ENCODE measurements at regions not wholly inside any gene's neighbourhood (a gene's known extent, or its start where the extent isn't known, plus 50 kb on each side); places are given as distances from the start of the nearest gene placed in this dataset.

DNA sequence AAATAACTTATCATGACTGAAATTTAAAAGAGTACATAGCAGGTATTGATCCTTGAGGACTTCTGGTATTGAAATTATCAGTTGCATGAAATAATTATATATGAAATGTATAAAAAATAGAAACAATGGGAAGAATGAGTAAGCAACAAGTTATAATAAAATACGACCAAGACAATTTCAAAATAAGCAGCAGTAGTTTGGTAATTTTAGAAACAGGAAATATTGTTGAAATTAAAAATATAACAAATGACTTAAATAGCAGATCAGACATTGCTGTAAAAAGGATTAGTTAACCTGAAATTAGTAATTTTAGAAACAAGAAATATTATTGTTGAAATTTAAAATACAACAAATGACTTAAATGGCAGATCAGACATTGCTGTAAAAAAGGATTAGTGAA lies 152.3 kb downstream of the BTC start:
- DNase-seq (ENCODE audit: low read depth, low spot score): no peak

DNA sequence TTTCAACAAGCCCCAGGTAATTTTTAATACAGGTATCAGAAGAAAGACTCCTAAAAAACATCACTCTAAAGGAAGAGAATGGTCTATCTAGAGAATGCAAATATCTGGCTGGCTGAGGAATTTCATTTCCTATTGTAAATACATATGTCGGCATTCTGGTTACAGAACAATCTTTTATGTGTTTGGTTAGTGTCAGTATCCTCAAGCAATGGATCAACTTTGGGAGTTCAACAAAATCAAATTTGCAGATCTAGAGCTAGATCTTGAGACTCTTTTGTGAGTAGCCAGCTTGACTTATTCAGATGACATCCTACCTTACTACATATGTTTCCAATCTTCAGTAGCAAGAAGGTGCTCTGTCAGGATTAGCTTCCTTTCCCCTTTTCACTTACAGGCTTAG lies 145.1 kb downstream of the BTC start:
- DNase-seq (ENCODE audit: low read depth, low spot score): no peak

DNA sequence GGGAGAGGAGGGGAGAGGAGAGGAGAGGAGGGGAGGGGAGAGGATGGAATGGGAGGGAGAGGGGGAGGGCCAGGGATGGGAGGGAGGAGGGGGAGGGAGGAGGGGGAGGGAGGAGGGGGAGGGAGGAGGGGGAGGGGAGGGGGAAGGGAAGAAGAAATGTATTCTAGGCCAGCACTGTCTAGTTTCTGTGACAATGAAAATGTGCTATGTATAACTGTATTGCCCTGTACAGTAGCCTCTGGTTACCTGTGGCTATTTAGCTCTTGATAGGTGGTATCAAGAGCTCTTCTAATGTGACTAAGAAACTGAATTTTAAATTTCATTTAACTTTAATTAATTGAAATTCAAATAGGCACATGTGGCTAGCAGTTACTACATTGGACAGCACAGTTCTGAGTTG lies 143.1 kb downstream of the BTC start:
- no peak for DNase-seq (ENCODE audit: low read depth, low spot score)

DNA sequence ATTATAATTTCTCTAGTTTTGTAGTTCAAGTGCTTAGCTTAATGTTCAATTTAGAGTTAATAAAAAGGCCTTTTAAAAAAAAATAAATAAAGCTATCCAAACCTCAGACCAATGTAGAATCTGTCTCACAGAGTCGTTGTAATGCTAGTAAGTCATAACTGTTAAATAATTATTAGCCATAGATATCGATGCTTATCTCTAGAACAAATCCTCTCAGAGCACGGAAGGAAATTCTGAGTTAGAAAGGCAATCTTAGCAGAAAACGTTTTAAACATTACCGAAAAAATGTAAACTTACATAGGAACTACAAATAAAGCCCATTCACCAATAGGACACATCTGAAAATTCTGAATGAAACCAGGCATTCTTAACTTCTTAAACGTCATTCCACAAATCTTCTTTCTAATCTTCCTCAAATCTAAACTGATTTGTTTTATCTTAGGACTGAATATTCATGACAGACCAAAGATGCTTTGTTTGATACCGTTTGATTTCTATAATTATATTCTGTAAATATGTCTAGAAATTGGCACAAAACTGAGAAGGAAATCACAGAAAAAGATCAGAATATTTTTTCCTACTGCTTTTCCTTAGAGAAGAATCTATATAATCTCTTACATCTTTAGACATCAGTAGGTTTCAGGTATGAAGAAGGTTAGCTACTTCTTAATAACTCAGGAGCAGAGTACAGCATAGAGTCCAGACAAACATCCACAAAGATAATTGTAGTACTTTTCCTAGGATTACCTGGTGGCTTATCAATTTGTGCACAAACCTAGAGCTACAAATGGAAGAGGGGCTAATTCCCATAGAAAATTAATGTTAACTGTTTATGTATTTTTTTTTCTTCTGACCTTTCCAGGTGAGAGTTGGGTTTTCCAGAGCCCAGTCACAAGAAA lies 140.7 kb downstream of the BTC start:
- no peak for DNase-seq (ENCODE audit: low read depth, low spot score)

DNA sequence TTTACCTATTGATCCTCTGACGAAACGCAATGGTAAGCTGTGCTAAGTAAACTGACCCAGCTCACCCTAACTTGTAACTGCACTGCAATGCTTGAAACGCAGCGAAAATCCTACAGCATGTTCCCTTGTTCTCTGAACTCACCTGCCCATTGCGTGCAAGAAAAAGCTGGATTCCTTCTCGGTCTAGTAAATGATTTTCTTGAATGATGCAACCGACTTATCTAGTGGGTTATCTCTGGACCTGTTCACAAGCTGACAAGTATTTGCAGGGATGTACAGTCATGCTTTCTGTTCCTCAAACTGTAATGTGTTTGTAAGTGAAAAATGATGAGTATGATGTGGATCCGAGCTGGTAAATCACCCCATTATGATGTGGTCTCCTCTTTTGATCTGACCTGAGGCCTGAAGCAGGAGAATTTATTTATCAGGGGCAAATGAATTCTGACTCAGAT lies 140.1 kb downstream of the BTC start:
- no peak for DNase-seq (ENCODE audit: low read depth, low spot score)

DNA sequence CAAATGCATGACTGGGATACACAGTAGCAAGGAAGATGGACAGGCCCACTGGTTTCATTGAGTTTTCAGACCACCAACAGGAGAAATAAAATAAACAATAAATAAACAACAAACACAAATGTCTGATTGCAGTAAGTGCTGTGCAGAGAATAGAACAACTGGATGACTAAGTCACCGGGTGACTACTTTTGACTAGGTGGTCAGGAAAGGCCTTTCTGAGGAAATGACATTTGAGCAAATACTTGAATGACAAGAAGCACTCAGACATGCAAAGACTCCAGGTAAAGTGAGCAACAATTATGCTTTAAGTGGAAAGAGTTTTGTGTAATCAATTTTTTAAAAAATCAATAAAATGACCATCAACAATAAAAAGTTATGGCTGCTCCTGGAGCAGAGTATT lies 137.7 kb downstream of the BTC start:
- DNase-seq (ENCODE audit: low read depth, low spot score): no peak

DNA sequence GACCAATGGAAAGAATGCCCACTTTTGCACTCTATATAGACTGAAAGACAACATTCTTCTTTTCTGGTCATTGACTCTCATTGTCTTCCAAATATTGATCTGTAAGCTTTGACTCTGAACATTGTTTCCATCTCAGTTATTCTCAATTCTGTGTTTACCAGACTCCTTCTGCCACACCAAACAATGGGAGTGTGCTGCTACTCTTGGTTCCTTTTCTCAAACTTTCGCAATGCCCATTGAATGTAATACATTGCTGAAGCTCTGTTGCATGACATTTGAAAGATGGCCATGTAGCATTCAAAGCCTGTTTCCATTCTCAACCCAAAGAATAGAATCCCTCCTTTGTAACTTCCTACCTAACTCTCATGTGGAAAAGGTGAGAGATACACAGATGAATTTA lies 136.2 kb downstream of the BTC start:
- DNase-seq (ENCODE audit: low read depth, low spot score): no peak

DNA sequence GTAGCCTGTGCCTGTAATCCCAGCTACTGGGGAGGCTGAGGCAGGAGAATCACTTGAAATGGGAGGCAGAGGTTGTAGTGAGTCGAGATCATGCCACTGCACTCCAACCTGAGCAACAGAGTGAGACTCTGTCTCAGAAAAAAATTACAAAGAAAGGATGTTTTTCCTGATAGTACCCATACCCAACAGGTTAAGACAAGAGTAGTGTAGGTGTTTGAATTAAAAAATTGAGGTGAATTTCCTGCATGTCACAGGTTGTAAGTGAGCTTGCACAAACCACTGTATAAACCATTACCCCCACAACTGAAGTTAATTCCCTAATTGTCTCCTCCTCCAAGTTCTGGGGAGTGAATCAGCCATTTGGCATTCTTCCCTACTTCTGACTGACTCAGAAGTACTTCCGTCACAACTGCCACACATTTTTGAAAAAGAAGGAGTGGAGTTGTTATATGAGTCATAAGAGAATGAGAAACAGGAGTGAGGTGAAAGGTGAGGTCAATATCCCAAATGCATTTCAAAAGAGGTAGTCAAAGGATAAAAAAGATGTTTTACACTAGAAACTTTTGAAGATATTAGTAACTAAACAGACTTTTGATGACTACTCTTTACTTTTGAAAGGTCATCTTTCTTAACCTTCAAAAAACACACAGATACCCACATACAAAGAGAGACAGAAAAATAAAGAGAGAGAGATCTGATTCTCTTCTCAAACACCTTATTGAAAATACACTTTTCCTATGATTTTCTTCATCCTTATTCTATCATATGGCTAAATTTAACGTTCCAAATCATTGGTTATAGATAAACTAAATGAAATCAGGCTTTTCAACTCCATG lies 134.5 kb downstream of the BTC start:
- no peak for DNase-seq (ENCODE audit: low read depth, low spot score)

DNA sequence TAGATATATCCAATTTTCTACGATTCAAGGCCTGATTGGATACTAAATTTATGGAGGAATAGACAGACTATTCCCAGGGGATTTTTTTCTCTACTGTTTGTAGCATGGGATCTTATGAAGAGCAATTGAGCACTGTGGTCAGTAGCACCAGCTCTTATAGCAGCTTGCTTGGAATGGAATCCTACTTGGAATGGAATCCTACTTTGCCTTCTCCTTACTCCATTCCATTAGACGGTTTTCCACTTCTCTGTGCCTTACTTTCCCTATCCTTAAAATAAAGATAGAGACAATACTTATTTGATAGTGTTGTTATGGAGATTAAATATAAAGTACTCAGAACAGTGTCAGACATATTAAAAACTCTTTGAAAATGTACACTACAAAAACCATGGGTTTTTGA lies 133.5 kb downstream of the BTC start:
- no peak for DNase-seq (ENCODE audit: low read depth, low spot score)

DNA sequence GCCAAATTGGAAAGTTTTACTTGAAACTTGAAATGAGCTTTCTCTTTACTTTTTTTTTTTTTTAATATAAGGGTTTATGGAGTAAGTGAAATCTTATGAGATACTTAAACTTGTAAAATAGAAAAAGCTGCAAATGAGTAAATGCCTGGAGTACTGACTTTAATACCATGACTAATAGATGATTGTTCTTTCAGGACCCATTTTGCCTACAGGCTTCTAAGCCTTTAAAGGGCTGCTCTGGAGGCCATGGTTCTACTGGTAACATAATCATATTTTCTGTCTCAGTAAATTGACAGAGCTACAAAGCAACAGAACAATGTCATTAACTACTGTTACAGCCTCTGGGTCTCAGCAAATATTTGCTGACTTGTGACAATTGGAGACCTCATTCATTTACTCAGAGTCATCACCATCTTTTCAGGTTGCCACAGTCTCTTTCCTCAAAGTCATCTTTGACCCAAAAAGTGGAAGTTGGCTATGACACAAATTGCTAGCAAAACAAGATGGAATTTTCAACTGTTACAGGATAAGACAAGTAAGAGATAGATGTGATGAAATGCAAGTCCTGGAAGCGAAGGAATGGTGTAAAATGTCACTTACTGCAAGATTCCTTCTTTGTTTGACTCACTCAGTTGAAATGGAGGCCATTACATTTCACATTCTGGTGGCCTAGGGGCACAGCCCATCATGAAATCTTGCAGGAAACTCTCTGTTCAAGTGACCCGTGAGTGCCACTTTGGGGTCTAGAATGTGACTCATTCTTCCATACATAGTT lies 132.7 kb downstream of the BTC start:
- DNase-seq (ENCODE audit: low read depth, low spot score): no peak

DNA sequence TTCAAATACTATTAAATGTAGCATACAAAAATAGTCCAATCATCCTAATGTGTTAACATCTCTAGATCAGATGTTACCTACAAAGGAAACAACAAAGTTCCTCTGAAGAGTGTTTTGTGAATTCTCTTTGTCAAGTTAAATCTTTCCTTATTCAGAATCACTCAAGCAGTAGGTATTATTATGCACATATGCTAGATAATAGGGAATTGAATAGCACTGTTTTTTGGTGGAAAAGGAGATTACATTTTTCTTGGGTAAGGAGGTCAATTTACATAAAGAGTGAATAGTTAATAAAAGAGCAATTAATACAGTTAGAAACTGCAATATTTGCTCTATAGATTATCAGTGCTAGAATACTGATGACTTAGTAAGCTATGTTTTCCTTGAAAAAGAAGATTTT lies 130.7 kb downstream of the BTC start:
- DNase-seq (ENCODE audit: low read depth, low spot score): no peak

DNA sequence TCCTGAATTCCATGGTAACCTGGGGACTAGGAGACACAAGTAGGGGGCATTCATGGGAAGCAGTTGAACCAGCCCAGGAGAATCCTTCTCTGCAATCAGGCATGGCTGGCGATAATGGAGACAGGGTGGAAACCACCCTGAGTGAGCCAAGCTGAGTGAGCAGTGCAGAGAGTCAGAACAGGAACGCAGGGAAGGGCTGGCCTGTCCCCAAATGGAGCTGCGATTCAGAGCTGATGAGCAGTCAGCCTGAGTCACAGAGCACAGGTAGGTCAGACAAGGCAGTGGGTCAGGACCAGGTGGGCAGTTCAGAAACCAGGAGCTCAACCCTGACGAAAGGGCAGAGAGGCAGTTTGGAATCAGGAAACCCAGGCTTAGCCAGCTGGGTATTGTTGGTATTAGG lies 129.0 kb downstream of the BTC start:
- no peak for DNase-seq (ENCODE audit: low read depth, low spot score)

DNA sequence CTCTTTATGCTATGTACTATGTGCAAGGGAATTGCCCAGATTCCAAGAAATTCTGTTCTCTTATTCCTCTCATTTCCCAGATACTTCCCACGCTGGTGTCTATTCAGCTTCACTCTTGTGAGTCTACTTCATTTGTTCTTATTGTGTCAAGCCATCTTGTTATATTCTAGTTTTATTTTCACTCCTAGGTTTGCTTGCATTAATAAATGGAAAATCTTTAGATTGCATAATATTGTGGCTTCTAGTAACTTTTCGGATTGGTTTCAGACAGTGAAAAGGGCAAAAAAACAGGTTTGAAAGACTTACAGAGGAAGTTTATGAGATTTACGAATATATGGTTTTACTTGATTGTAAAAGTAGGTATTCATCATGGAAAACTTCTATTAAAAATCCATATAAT lies 128.4 kb downstream of the BTC start:
- DNase-seq (ENCODE audit: low read depth, low spot score): no peak

DNA sequence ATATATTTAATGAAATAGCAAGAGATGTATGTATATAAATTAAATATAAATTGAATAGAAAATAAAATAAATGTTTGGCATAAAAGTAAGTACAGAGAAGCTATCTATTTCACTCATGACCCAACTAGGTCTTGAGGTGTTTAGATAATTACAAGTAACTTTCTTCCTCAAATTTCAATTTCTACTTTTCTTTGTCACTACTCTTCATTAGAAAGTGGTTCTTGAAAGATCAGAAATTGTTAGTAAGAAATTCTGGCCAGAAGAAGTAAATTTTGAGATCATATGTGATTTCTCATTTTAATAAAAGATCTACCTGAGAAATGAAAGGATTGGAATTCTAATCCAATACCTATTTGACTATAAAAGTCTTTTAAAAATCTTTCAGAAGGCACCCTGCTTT lies 126.9 kb downstream of the BTC start:
- no peak for DNase-seq (ENCODE audit: low read depth, low spot score)

DNA sequence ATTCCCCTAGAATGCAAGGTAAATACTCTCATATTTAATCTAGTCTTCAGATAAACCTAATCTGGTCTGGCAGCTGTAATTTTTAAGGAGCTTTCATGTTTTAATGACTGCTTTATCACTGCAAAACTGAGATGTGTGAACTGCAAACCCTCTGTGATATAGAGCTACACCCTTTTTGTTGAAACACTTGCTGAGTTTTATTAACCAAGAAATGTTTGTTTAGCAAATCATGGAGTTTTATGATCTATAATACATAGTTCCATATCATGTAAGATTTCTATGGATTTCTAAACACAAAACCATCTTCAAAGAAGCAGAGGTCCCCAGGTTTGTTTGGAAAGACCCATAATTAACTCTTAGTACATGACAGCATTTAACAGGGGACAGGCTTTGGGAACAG lies 126.4 kb downstream of the BTC start:
- DNase-seq (ENCODE audit: low read depth, low spot score): no peak

DNA sequence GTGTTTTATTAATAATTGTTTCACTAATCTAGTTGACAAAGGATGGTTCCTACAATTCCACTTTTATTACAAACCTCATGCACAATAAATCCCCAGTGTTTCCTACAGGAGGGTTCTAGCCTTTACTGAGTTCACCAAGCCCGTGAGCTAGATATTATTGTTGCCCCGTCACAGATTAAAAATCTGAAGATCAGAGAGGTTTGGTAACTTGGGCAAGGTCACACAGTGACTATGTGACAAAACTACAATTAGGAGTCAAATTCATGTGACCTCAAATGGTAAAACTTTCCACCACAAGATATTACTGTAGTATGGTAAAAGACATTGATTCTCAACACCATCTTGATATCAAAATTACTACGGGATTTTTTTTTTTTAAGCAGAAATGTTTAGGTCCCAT lies 124.6 kb downstream of the BTC start:
- DNase-seq (ENCODE audit: low read depth, low spot score): no peak

DNA sequence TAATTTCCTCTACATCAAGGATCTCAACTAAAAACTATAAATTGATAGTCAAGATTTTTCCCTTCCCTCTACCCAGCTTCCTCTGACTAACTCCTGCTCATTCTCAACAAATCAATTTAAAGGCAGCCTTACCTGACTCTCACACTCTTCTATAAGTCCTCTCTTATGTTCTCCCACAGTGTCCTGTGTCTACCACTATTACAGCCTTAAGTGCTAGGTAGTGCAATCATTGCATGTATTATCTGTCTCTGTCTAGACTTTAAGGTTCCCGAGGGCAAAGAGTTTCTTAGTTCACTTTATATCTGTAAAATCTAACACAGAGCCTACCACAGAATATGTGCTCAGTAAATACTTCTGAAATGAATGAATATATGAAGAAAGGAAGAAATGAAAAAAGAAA lies 123.7 kb downstream of the BTC start:
- DNase-seq (ENCODE audit: low read depth, low spot score): no peak

DNA sequence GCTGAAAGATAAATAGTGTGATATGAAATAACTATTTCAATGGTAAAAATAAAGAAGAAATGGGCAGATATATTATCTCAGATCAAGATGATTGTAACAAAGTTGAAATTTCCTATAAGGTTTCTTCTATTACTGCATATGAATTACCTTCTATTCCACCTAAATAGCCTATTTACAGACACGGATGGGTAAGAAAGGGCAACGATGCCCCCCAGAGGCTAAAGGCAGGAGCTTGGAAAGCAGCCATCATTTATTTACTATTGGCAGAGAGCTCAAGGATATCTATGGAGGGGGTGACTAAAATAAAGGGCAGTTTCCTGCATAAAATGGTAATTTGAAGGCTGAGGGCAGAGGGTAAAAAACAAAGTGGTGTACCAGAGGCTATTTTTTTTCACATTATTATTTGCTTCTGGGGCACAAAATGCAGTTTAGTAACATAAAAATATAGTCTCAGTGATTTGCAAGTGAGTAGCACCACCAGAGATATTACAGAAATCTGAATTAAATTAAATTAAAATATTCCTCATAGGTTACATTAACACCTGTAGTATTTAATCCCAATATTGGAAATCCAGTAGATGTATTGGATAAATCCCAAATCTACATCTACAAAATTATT lies 123.1 kb downstream of the BTC start:
- DNase-seq (ENCODE audit: low read depth, low spot score): no peak

DNA sequence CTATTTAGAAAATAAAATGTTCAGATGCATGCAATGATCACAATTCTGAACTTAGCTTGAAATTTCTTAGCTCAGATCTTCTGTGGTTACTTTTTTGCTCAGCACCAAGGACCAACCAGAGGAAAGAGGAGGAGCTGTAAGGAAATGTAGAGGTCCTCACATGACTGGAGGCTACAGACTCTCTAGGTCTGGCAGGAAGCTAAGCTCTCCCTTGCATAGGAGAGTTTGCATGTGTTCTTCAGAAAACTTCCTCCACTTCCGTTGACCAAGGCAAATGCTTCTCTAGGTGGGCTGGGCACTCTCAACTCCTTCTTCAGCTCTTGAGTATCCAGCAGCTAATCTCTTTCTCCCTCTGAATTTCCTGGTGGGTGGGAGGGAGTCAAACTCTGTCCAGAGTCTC lies 119.6 kb downstream of the BTC start:
- DNase-seq (ENCODE audit: low read depth, low spot score): no peak

DNA sequence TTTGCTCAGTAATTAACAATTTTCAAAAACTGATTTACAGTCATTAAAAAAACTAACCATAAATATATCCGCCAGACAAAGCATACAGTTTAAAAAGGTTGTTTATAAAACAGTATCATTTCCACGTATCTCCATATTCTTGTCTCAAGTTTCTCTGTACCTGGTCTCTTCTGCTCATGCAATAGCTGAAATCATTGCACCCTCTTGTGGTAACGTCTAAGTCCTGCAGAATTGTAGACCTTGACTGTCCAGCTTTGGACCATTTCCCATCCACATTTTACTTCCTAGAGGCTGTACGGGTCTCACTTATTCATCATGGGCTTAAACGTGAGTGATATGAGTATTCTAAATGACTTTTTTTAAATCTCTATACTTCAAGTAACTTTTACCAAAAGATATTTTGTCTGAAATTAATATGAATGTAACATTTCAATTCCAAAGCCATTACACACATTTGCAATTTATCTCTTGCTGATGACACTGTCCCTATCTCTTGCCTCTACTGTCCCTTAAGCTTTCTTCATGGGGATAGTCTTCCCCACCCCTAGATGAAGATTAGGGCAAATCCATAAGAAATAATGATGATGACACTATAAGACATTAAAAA lies 118.5 kb downstream of the BTC start:
- no peak for DNase-seq (ENCODE audit: low read depth, low spot score)
